ENCODE measurements at regions not wholly inside any gene's neighbourhood (a gene's known extent, or its start where the extent isn't known, plus 50 kb on each side); places are given as distances from the start of the nearest gene placed in this dataset.

GRCh38 chr17:45580924-45581323, 90.4 kb upstream of the PLEKHM1 start:
- DNase-seq = no peak
- Histone ChIP-seq H3K27me3 (replicated peaks in 1 of 4; ENCODE audit: control extremely low read depth in 1 of 4, control insufficient read depth in 3 of 4, insufficient read depth in 4 of 4, low read length in 3 of 4) (no peaks in the 10 kb centered on the region), H3K27ac (ENCODE audit: low read length in 2 of 2) (no peak overlapping the region), H3K36me3 (replicated peaks in 1 of 2; ENCODE audit: control extremely low read depth in 1 of 2, control insufficient read depth in 1 of 2, extremely low read depth in 1 of 2, insufficient read depth in 2 of 2, low read length in 1 of 2) (peaks cover 0 to 6% of the 10 kb centered on the region in 2 experiments), H3K9ac (ENCODE audit: low read length) (no peak overlapping the region), H3K79me2 (ENCODE audit: control insufficient read depth, insufficient read depth, low read length) (peaks cover 70% of the 10 kb centered on the region), H4K20me1 (ENCODE audit: control insufficient read depth, insufficient read depth, low read length, poor library complexity, severe bottlenecking) (peaks cover 34% of the 10 kb centered on the region), H3K4me3 (ENCODE audit: control extremely low read depth in 1 of 5, extremely low read depth in 1 of 5, insufficient read depth in 1 of 5, low read depth in 2 of 5, low read length in 4 of 5) (no peak overlapping the region), H3K9me3 (ENCODE audit: control extremely low read depth in 1 of 3, control insufficient read depth in 2 of 3, insufficient read depth in 1 of 3, low read length in 2 of 3) (no peaks in the 10 kb centered on the region), H3K4me2 (replicated peaks; ENCODE audit: low read depth, low read length, poor library complexity, severe bottlenecking) (no peak overlapping the region), H3K4me1 (ENCODE audit: control insufficient read depth in 2 of 2, insufficient read depth in 2 of 2, low read length in 2 of 2) (peaks cover 14 to 16% of the 10 kb centered on the region in 2 donors), H2AFZ (ENCODE audit: insufficient read depth, low read depth, low read length, poor library complexity, severe bottlenecking) (no peak overlapping the region)
- Mint-ChIP-seq H3K27me3 (no peaks in the 10 kb centered on the region), H3K27ac (no peak overlapping the region), H3K4me1 (peaks cover 71% of the 10 kb centered on the region), H3K9me3 (ENCODE audit: insufficient read depth) (no peaks in the 10 kb centered on the region), H3K4me3 (no peak overlapping the region)
- ChIA-PET CTCF (no interaction called here), POLR2A (no interaction called here)
- ATAC-seq (ENCODE audit: low read depth) = no peak
- TF ChIP-seq EZH2 (IDR thresholded peaks at IDR 0.05; ENCODE audit: borderline replicate concordance, insufficient read depth, low read depth, low read length, poor library complexity, severe bottlenecking) (no peak), CTCF (IDR thresholded peaks at IDR 0.05) (no peak)
- 81% methylated on average over 5 of the region's 7 CpGs for WGBS (ENCODE audit: insufficient coverage)
- intact Hi-C loops (cut with micrococcal nuclease) = no loop called here

- no peaks in the 10 kb centered on the region for H3K9me3 ChIP-seq (ENCODE audit: control extremely low read depth in 1 of 3, control insufficient read depth in 2 of 3, insufficient read depth in 1 of 3, low read length in 2 of 3)
- TF ChIP-seq EZH2 (IDR thresholded peaks at IDR 0.05; ENCODE audit: borderline replicate concordance, insufficient read depth, low read depth, low read length, poor library complexity, severe bottlenecking) (no peak), CTCF (IDR thresholded peaks at IDR 0.05) (no peak)
- Mint-ChIP-seq H3K4me1 (peaks cover 62% of the 10 kb centered on the region), H3K9me3 (ENCODE audit: insufficient read depth) (no peaks in the 10 kb centered on the region), H3K27ac (peak overlapping the region; percentile 64), H3K4me3 (peak overlapping the region; percentile 23), H3K27me3 (no peaks in the 10 kb centered on the region)
- H2AFZ ChIP-seq (ENCODE audit: insufficient read depth, low read depth, low read length, poor library complexity, severe bottlenecking) = no peak overlapping the region
- H3K9ac ChIP-seq (ENCODE audit: low read length) = no peak overlapping the region
- intact Hi-C loops (cut with micrococcal nuclease) = no loop called here
- no peak for DNase-seq
- peak overlapping the region in 1 of 2 donors; percentile 8 for H3K27ac ChIP-seq (ENCODE audit: low read length in 2 of 2)
- peaks cover 60% of the 10 kb centered on the region for H3K79me2 ChIP-seq (ENCODE audit: control insufficient read depth, insufficient read depth, low read length)
- H3K4me3 ChIP-seq (ENCODE audit: control extremely low read depth in 1 of 5, extremely low read depth in 1 of 5, insufficient read depth in 1 of 5, low read depth in 2 of 5, low read length in 4 of 5) = no peak overlapping the region
- peaks cover 32% of the 10 kb centered on the region for H4K20me1 ChIP-seq (ENCODE audit: control insufficient read depth, insufficient read depth, low read length, poor library complexity, severe bottlenecking)
- H3K4me2 ChIP-seq (replicated peaks; ENCODE audit: low read depth, low read length, poor library complexity, severe bottlenecking) = no peak overlapping the region
- peaks cover 0 to 6% of the 10 kb centered on the region in 2 experiments for H3K36me3 ChIP-seq (replicated peaks in 1 of 2; ENCODE audit: control extremely low read depth in 1 of 2, control insufficient read depth in 1 of 2, extremely low read depth in 1 of 2, insufficient read depth in 2 of 2, low read length in 1 of 2)
- H3K4me1 ChIP-seq (ENCODE audit: control insufficient read depth in 2 of 2, insufficient read depth in 2 of 2, low read length in 2 of 2) = peaks cover 15 to 19% of the 10 kb centered on the region in 2 donors
- H3K27me3 ChIP-seq (replicated peaks in 1 of 4; ENCODE audit: control extremely low read depth in 1 of 4, control insufficient read depth in 3 of 4, insufficient read depth in 4 of 4, low read length in 3 of 4) = no peaks in the 10 kb centered on the region
- WGBS (ENCODE audit: insufficient coverage) = 100% methylated on average over 4 of the region's 9 CpGs
- ChIA-PET POLR2A (interaction anchor here (0.5 kb wide), 1 partner anchor 614 kb away, joined by 3 read pairs; the partner anchor contains the start of gene C1QL1), CTCF (interaction anchor here (0.8 kb wide), 1 partner anchor 305 kb away, joined by 3 read pairs; no protein-coding TSS in a partner anchor)
- no peak for ATAC-seq (ENCODE audit: low read depth)
These were observed 91.3 kb upstream of the PLEKHM1 start for GRCh38 chr17:45581860-45582259.
